ENCODE measurements at regions not wholly inside any gene's neighbourhood (a gene's known extent, or its start where the extent isn't known, plus 50 kb on each side); places are given as distances from the start of the nearest gene placed in this dataset.

- TF ChIP-seq CTCF (IDR thresholded peaks at IDR 0.05) (no peak), POLR2A (IDR thresholded peaks at IDR 0.05) (no peak)
Measured at GRCh38 chr3:76372497-76372896, 587.1 kb upstream of the ZNF717 start.

Measured in Peyer's patch (tissue), 4 donors.